Endothelial cell of umbilical vein (primary cell): ENCODE measurements at regions not wholly inside any gene's neighbourhood (a gene's known extent, or its start where the extent isn't known, plus 50 kb on each side); places are given as distances from the start of the nearest gene placed in this dataset.

ENCODE experiments used
- BruUV-seq: library from RNA; stranded (reverse); fragments of 400-500 nt; replicated peaks from 2 replicates; lab custom pipeline; 2021; lab: Mats Ljungman, UMichigan
- CTCF ChIA-PET: fragments of 300-600, 350-600 bp; sonication (Branson Sonifier 250); formaldehyde crosslinking; loops from one replicate; lab custom pipeline; 2021; ENCODE audit warnings: antibody characterized with exemption, inconsistent platforms; lab: Charles Lee
- POLR2A ChIA-PET: fragments of 300-600, 350-600 bp; sonication (Branson Sonifier 250); formaldehyde crosslinking; loops from one replicate; lab custom pipeline; 2021; ENCODE audit warnings: antibody characterized with exemption, inconsistent platforms; lab: Charles Lee
- DNase-seq: peaks from one replicate; pipeline ENCODE4 v3.0.0-alpha.2; 2011; ENCODE audit warnings: low read depth, low spot score
- FAIRE-seq: peaks from 2 replicates; lab custom pipeline; 2011; peaks lifted over from hg19 to GRCh38; lab: Jason Lieb, UNC
- H2AFZ ChIP-seq: 2 replicates; pipeline ENCODE4 v1.6.0; 2012; ENCODE audit warnings: low read depth, low read length, control low read depth, inconsistent platforms
- H3K27ac ChIP-seq: 2 replicates; pipeline ENCODE4 v1.5.1; 2011; ENCODE audit warnings: low read depth, mild to moderate bottlenecking, control low read depth, low read length, moderate library complexity; ENCODE audit not compliant: insufficient read depth
- H3K27me3 ChIP-seq, 2 experiments: 2 replicates each; pipeline versions ENCODE4 v1.6.0 to v1.6.1; 2011; ENCODE audit warnings: low read length in 2 of 2, mixed read lengths in 1 of 2; ENCODE audit not compliant: control insufficient read depth in 2 of 2, insufficient read depth in 2 of 2
- H3K36me3 ChIP-seq, 2 experiments: 2 replicates in 1 of 2; 3 replicates in 1 of 2; pipeline ENCODE4 v1.5.1; 2011; ENCODE audit warnings: low read length in 2 of 2, mild to moderate bottlenecking in 1 of 2, moderate library complexity in 1 of 2; ENCODE audit not compliant: control insufficient read depth in 2 of 2, insufficient read depth in 2 of 2; ENCODE audit errors: extremely low read depth in 1 of 2
- H3K4me1 ChIP-seq: 3 replicates; pipeline ENCODE4 v1.5.1; 2011; ENCODE audit warnings: mild to moderate bottlenecking, low read length; ENCODE audit not compliant: control insufficient read depth, insufficient read depth; ENCODE audit errors: extremely low read depth
- H3K4me2 ChIP-seq: 2 replicates; pipeline ENCODE4 v1.6.1; 2011; ENCODE audit warnings: low read length, control low read depth, mixed read lengths; ENCODE audit not compliant: insufficient read depth
- H3K4me3 ChIP-seq, 3 experiments: fragments of 200-600 bp in 1 of 3; sonication (generic), shearing (Covaris generic) in 1 of 3; replicated peaks in 1 of 3; 2 replicates each; pipeline ENCODE4 v1.5.1; 2011 to 2016; ENCODE audit warnings: control low read depth in 3 of 3, low read length in 3 of 3, mild to moderate bottlenecking in 2 of 3, inconsistent platforms in 1 of 3, low read depth in 1 of 3, moderate library complexity in 1 of 3; ENCODE audit not compliant: insufficient read depth in 1 of 3
- H3K79me2 ChIP-seq: 2 replicates; pipeline ENCODE4 v1.6.0; 2012; ENCODE audit warnings: low read length, inconsistent platforms; ENCODE audit not compliant: control insufficient read depth, insufficient read depth
- H3K9ac ChIP-seq: replicated peaks from 2 replicates; pipeline ENCODE3; 2011; ENCODE audit warnings: low read length, control low read depth; ENCODE audit not compliant: insufficient read depth; ENCODE audit errors: extremely low read depth
- H3K9me1 ChIP-seq: replicated peaks from 3 replicates; pipeline ENCODE4 v1.6.0; 2011; ENCODE audit warnings: mild to moderate bottlenecking, low read length; ENCODE audit not compliant: control insufficient read depth, insufficient read depth; ENCODE audit errors: extremely low read depth
- H3K9me3 ChIP-seq: replicated peaks from 2 replicates; pipeline ENCODE4 v1.5.1; 2012; ENCODE audit warnings: low read length, inconsistent platforms; ENCODE audit not compliant: control insufficient read depth, insufficient read depth
- H4K20me1 ChIP-seq: replicated peaks from 2 replicates; pipeline ENCODE3; 2011; ENCODE audit warnings: mild to moderate bottlenecking, low read length; ENCODE audit not compliant: control insufficient read depth, insufficient read depth; ENCODE audit errors: extremely low read depth
- CTCF ChIP-seq, 2 donors: IDR thresholded peaks; 1 replicate in 1 of 2; 2 replicates in 1 of 2; pipeline ENCODE4 v1.5.1; 2011; ENCODE audit warnings: low read length in 2 of 2, mild to moderate bottlenecking in 2 of 2, moderate library complexity in 2 of 2, control low read depth in 1 of 2, inconsistent platforms in 1 of 2, low read depth in 1 of 2; ENCODE audit not compliant: insufficient read depth in 1 of 2; ENCODE audit errors: extremely low read depth in 1 of 2
- EZH2 ChIP-seq: IDR thresholded peaks from 2 replicates; pipeline ENCODE4 v1.6.1; 2012; ENCODE audit warnings: borderline replicate concordance, low read depth, mild to moderate bottlenecking, moderate library complexity, low read length, inconsistent platforms; ENCODE audit not compliant: severe bottlenecking
- FOS ChIP-seq: IDR thresholded peaks from 2 replicates; pipeline ENCODE4 v1.6.1; 2011; ENCODE audit warnings: mild to moderate bottlenecking, low read length, moderate library complexity, borderline replicate concordance; ENCODE audit not compliant: insufficient read depth
- GATA2 ChIP-seq: IDR thresholded peaks from 2 replicates; pipeline ENCODE4 v1.7.0; 2011; ENCODE audit warnings: low read depth, mild to moderate bottlenecking, moderate library complexity, mixed read lengths, low read length; ENCODE audit not compliant: insufficient read length, insufficient read depth
- JUN ChIP-seq: IDR thresholded peaks from 2 replicates; pipeline ENCODE4 v1.6.1; 2011; ENCODE audit warnings: borderline replicate concordance, low read depth; ENCODE audit not compliant: insufficient read length, insufficient read depth
- MYC ChIP-seq: IDR thresholded peaks from one replicate; pipeline ENCODE4 v1.6.1; 2011; ENCODE audit warnings: mild to moderate bottlenecking, low read depth, low read length
- POLR2A ChIP-seq: IDR thresholded peaks from 2 replicates; pipeline ENCODE4 v1.6.1; 2012; ENCODE audit warnings: low read depth, mild to moderate bottlenecking, control low read depth, low read length
- POLR2AphosphoS5 ChIP-seq: IDR thresholded peaks from 2 replicates; pipeline ENCODE4 v1.6.1; 2012; ENCODE audit warnings: low read depth, mild to moderate bottlenecking, control low read depth, low read length, moderate library complexity; ENCODE audit not compliant: insufficient read depth
- dilution Hi-C: fragments of 300-500 bp; cut with MboI; formaldehyde crosslinking; loops from one replicate; pipeline ENCODE4 v1.15.0; 2019; ENCODE audit warnings: low sequenced_read_pairs; ENCODE audit not compliant: extremely low pct_ligation_motif_present
- intact Hi-C: fragments of 100-400 bp; cut with micrococcal nuclease; formaldehyde crosslinking; loops from one replicate; pipeline ENCODE4 v1.10.0; 2022
- TF ChIP-seq, protein P1 (sequence below): IDR thresholded peaks from 2 replicates; pipeline ENCODE4 v1.6.1; 2011; ENCODE audit not compliant: insufficient read depth, insufficient read length

DNA sequence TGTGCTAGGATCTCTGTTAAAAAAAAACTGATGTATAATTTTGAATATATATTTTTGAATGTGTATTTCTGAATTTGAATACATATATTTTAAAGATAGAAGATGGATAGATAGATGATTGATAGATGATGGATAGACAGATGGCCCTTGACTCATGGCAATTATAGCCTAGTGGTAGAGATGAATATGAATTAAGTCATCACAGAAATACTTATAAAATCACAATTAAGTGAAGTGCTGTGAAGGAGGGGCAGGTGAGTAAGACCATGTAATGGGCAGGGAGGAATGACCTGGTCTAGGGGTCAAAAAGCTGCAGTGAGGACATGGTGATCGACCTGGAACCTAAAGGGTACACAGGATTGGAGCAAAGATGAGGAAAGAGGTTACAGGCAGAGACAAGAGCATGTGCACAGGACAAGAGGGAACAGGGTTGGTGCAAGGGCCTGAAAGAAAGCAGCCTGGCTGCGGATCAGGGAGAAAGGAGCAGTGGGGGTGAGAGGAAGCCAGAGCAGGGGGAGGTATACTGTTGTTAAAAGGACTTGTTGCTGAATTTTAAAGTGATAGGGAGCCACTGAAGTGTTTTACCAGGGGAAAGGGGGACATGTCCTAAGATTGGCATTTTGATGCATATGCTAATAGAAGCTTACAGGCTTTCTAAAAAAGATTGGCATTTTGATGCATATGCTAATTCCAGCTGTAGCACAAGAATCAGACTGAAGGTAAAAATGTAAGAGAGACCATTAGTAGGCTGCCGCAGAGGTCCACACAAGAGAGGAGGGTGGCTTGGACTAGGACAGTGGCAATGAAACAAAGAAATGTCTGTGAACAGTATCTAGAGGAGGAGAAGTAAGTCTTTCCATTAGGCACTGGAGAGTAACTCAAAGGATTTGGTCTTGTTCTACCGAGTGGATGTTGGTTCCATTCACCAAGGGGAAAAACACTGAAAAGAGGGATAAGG lies 527.8 kb downstream of the AGTPBP1 start:
- intact Hi-C loops, result no loop called here
- dilution Hi-C loops, result no loop called here
- Histone ChIP-seq H3K9me1 (no peaks in the 10 kb centered on the region), H3K9ac (no peak overlapping the region), H3K27me3 (peaks cover 2 to 3% of the 10 kb centered on the region in 2 experiments), H3K27ac (no peak overlapping the region), H3K4me1 (peaks cover 13% of the 10 kb centered on the region), H3K36me3 (no peaks in the 10 kb centered on the region), H3K4me3 (no peak overlapping the region), H2AFZ (no peak overlapping the region), H3K9me3 (no peaks in the 10 kb centered on the region), H3K79me2 (no peaks in the 10 kb centered on the region), H3K4me2 (no peak overlapping the region), H4K20me1 (no peaks in the 10 kb centered on the region)
- BruUV-seq, result no TSS peak
- CTCF ChIA-PET, result interaction anchor here (1.3 to 1.6 kb wide), 2 partner anchors 11 to 72 kb away, joined by 4 to 8 read pairs; no protein-coding TSS in a partner anchor
- FAIRE-seq, result no peak
- POLR2A ChIA-PET, result no interaction called here
- DNase-seq, result no peak
- TF ChIP-seq, protein P1, sequence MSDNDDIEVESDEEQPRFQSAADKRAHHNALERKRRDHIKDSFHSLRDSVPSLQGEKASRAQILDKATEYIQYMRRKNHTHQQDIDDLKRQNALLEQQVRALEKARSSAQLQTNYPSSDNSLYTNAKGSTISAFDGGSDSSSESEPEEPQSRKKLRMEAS, result no peak
- TF ChIP-seq CTCF (IDR thresholded peaks at IDR 0.05; ENCODE audit: extremely low read depth in 1 of 2, insufficient read depth in 1 of 2, low read depth in 1 of 2, low read length in 2 of 2) (no peak), EZH2 (no peak), JUN (no peak), POLR2AphosphoS5 (no peak), MYC (no peak), GATA2 (no peak), POLR2A (no peak), FOS (no peak)
